ENCODE measurements at regions not wholly inside any gene's neighbourhood (a gene's known extent, or its start where the extent isn't known, plus 50 kb on each side); places are given as distances from the start of the nearest gene placed in this dataset. TPM values are rescaled to one million over a fixed set of nuclear protein-coding genes. Genes with fewer than 3 reads are reported as not detected.

- DNase-seq (ENCODE audit: low read depth) = no peak
- no peak overlapping the region for H3K4me3 ChIP-seq (ENCODE audit: low read depth, low read length)
- TF ChIP-seq CTCF (IDR thresholded peaks at IDR 0.05; ENCODE audit: insufficient read depth, low read depth, low read length) = no peak
These were observed 61.8 kb upstream of the NCAM1 start for GRCh38 chr11:112899235-112900006.

- TF ChIP-seq CTCF (IDR thresholded peaks at IDR 0.05; ENCODE audit: insufficient read depth, low read depth, low read length) = no peak
- no peak for DNase-seq (ENCODE audit: low read depth)
- no peak overlapping the region for H3K4me3 ChIP-seq (ENCODE audit: low read depth, low read length)
These were observed 59.3 kb upstream of the NCAM1 start for GRCh38 chr11:112901924-112902323.

- TF ChIP-seq CTCF (IDR thresholded peaks at IDR 0.05; ENCODE audit: insufficient read depth, low read depth, low read length) = no peak
- H3K4me3 ChIP-seq (ENCODE audit: low read depth, low read length) = no peak overlapping the region
- no peak for DNase-seq (ENCODE audit: low read depth)
These were observed 58.7 kb upstream of the NCAM1 start for GRCh38 chr11:112902361-112903011.

GRCh38 chr11:112903340-112903739, 57.9 kb upstream of the NCAM1 start:
- H3K4me3 ChIP-seq (ENCODE audit: low read depth, low read length) = no peak overlapping the region
- TF ChIP-seq CTCF (IDR thresholded peaks at IDR 0.05; ENCODE audit: insufficient read depth, low read depth, low read length) = no peak
- DNase-seq (ENCODE audit: low read depth) = no peak

GRCh38 chr11:112911124-112911523, 50.1 kb upstream of the NCAM1 start:
- DNase-seq (ENCODE audit: low read depth) = no peak
- no peak overlapping the region for H3K4me3 ChIP-seq (ENCODE audit: low read depth, low read length)
- no peak for TF ChIP-seq CTCF (IDR thresholded peaks at IDR 0.05; ENCODE audit: insufficient read depth, low read depth, low read length)

Small RNAs in the stretch of these regions (small RNA-seq; reads per million reads assigned to genes)
- gene RF00477 (not detected), gene RNU6-44P (not detected)
